ENCODE measurements at regions not wholly inside any gene's neighbourhood (a gene's known extent, or its start where the extent isn't known, plus 50 kb on each side); places are given as distances from the start of the nearest gene placed in this dataset.
A peak's percentile ranks its signal among the peaks of the same experiment; 100 is the strongest.

- TF ChIP-seq POLR2A (IDR thresholded peaks at IDR 0.05) = no peak
- TF ChIP-seq CTCF (IDR thresholded peaks at IDR 0.05) = no peak
- peaks cover 9% of the 10 kb centered on the region for H3K4me1 ChIP-seq
- no peak overlapping the region for H3K27ac ChIP-seq
- no peaks in the 10 kb centered on the region for H3K36me3 ChIP-seq (ENCODE audit: low read depth, missing control alignments)
- no peak overlapping the region for H3K4me3 ChIP-seq
- no peak for DNase-seq
- H3K27me3 ChIP-seq = no peaks in the 10 kb centered on the region
- no peaks in the 10 kb centered on the region for H3K9me3 ChIP-seq
- intact Hi-C loops (cut with DNase I; ENCODE audit: low total_unique reads) = no loop called here
- WGBS, 2 donors = 79 to 80% methylated on average over 3 of the region's 3 CpGs
These were observed 481.8 kb upstream of the KCNMB2 start for GRCh38 chr3:178054471-178054870.

GRCh38 chr3:178055939-178056338, 480.3 kb upstream of the KCNMB2 start:
- no peaks in the 10 kb centered on the region for H3K9me3 ChIP-seq
- no peak for TF ChIP-seq POLR2A (IDR thresholded peaks at IDR 0.05)
- no peak for TF ChIP-seq CTCF (IDR thresholded peaks at IDR 0.05)
- WGBS, 2 donors = 84 to 91% methylated on average over 2 of the region's 2 CpGs
- H3K4me1 ChIP-seq = peaks cover 15% of the 10 kb centered on the region
- intact Hi-C loops (cut with DNase I; ENCODE audit: low total_unique reads) = no loop called here
- H3K27ac ChIP-seq = no peak overlapping the region
- H3K4me3 ChIP-seq = no peak overlapping the region
- no peak for DNase-seq
- H3K27me3 ChIP-seq = no peaks in the 10 kb centered on the region
- no peaks in the 10 kb centered on the region for H3K36me3 ChIP-seq (ENCODE audit: low read depth, missing control alignments)

- no peak overlapping the region for H3K27ac ChIP-seq
- H3K9me3 ChIP-seq = no peaks in the 10 kb centered on the region
- peaks cover 15% of the 10 kb centered on the region for H3K4me1 ChIP-seq
- H3K36me3 ChIP-seq (ENCODE audit: low read depth, missing control alignments) = no peaks in the 10 kb centered on the region
- no peaks in the 10 kb centered on the region for H3K27me3 ChIP-seq
- WGBS, 2 donors = 95 to 97% methylated on average over 1 of the region's 1 CpG
- intact Hi-C loops (cut with DNase I; ENCODE audit: low total_unique reads) = no loop called here
- H3K4me3 ChIP-seq = no peak overlapping the region
- DNase-seq = no peak
- TF ChIP-seq POLR2A (IDR thresholded peaks at IDR 0.05) = no peak
- TF ChIP-seq CTCF (IDR thresholded peaks at IDR 0.05) = no peak
These were observed 479.4 kb upstream of the KCNMB2 start for GRCh38 chr3:178056868-178057267.

- Histone ChIP-seq H3K27ac (no peak overlapping the region), H3K4me3 (no peak overlapping the region), H3K9me3 (no peaks in the 10 kb centered on the region), H3K27me3 (no peaks in the 10 kb centered on the region), H3K4me1 (peaks cover 15% of the 10 kb centered on the region), H3K36me3 (ENCODE audit: low read depth, missing control alignments) (no peaks in the 10 kb centered on the region)
- no peak for DNase-seq
- 40 to 65% methylated on average over 6 of the region's 6 CpGs for WGBS, 2 donors
- no peak for TF ChIP-seq POLR2A (IDR thresholded peaks at IDR 0.05)
- intact Hi-C loops (cut with DNase I; ENCODE audit: low total_unique reads) = no loop called here
These were observed 477.6 kb upstream of the KCNMB2 start for GRCh38 chr3:178058629-178059028.

GRCh38 chr3:178059119-178059518, 477.1 kb upstream of the KCNMB2 start:
- Histone ChIP-seq H3K9me3 (no peaks in the 10 kb centered on the region), H3K4me1 (peaks cover 15% of the 10 kb centered on the region), H3K36me3 (ENCODE audit: low read depth, missing control alignments) (no peaks in the 10 kb centered on the region), H3K27ac (peak overlapping the region in 1 of 2 donors; percentile 16), H3K27me3 (no peaks in the 10 kb centered on the region), H3K4me3 (no peak overlapping the region)
- no peak for DNase-seq
- intact Hi-C loops (cut with DNase I; ENCODE audit: low total_unique reads) = no loop called here
- TF ChIP-seq POLR2A (IDR thresholded peaks at IDR 0.05) = no peak
- no peak for TF ChIP-seq CTCF (IDR thresholded peaks at IDR 0.05)

Measured in testis (tissue), 2 donors.